ENCODE measurements at regions not wholly inside any gene's neighbourhood (a gene's known extent, or its start where the extent isn't known, plus 50 kb on each side); places are given as distances from the start of the nearest gene placed in this dataset.
"Not testable (repeated sequence)": the region's sequence is repeated elsewhere in the genome, so short reads cannot be mapped to it uniquely, and the experiment has no call there.

DNA sequence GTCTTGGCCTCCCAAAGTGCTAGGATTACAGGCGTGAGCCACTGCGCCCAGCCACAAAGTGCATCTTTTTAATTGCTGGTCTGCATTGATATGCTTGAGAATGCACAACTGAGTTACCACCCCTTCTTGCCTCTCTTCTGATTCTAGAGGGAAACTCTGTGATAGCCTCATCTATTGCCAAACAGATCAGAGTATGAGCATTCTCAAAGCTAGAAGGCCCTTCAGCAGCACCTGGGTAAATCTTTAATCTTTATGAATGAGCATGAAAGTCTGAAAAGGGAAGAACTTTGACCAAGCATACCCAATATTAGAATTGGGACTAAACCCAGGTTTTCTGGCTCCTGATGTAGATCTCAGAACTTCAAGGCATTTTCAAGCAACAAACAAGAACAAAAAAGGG is 298.3 kb upstream of the TNC start:
- H2AFZ ChIP-seq (ENCODE audit: low read length) = no peak overlapping the region
- no peak overlapping the region for H3K27ac ChIP-seq (ENCODE audit: extremely low read length, insufficient read depth, low read length)
- 42% methylated on average over 2 of the region's 2 CpGs for WGBS (ENCODE audit: low lambda C conversion rate)
- BruUV-seq (replicated peaks) = no TSS peak
- POLR2A ChIA-PET = no interaction called here
- peaks cover 7% of the 10 kb centered on the region for H3K9me3 ChIP-seq (ENCODE audit: low read length)
- no peaks in the 10 kb centered on the region for H4K20me1 ChIP-seq (ENCODE audit: insufficient read depth, low read length)
- no peak for TF ChIP-seq ZNF253 (CRISPR knock-in tag; IDR thresholded peaks at IDR 0.05; ENCODE audit: borderline replicate concordance)
- TF ChIP-seq NFATC3 (CRISPR knock-in tag; IDR thresholded peaks at IDR 0.05) = no peak
- no peak for TF ChIP-seq SOX13 (IDR thresholded peaks at IDR 0.05)
- no peak for TF ChIP-seq SOX13 (CRISPR knock-in tag; conservative IDR thresholded peaks at IDR 0.05 in 1 of 2, IDR thresholded peaks at IDR 0.05 in 1 of 2)
- TF ChIP-seq KDM1A (CRISPR knock-in tag; IDR thresholded peaks at IDR 0.05) = no peak
- TF ChIP-seq, protein P1, sequence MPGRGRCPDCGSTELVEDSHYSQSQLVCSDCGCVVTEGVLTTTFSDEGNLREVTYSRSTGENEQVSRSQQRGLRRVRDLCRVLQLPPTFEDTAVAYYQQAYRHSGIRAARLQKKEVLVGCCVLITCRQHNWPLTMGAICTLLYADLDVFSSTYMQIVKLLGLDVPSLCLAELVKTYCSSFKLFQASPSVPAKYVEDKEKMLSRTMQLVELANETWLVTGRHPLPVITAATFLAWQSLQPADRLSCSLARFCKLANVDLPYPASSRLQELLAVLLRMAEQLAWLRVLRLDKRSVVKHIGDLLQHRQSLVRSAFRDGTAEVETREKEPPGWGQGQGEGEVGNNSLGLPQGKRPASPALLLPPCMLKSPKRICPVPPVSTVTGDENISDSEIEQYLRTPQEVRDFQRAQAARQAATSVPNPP (CRISPR knock-in tag; IDR thresholded peaks at IDR 0.05) = no peak
- TF ChIP-seq, protein P2, sequence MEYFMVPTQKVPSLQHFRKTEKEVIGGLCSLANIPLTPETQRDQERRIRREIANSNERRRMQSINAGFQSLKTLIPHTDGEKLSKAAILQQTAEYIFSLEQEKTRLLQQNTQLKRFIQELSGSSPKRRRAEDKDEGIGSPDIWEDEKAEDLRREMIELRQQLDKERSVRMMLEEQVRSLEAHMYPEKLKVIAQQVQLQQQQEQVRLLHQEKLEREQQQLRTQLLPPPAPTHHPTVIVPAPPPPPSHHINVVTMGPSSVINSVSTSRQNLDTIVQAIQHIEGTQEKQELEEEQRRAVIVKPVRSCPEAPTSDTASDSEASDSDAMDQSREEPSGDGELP (IDR thresholded peaks at IDR 0.05; ENCODE audit: borderline replicate concordance, low read depth) = no peak
- no peak for TF ChIP-seq EEA1 (CRISPR knock-in tag; IDR thresholded peaks at IDR 0.05; ENCODE audit: borderline replicate concordance)
- TF ChIP-seq ARNTL (CRISPR knock-in tag; IDR thresholded peaks at IDR 0.05) = no peak
- no peak for TF ChIP-seq MTA3 (CRISPR knock-in tag; IDR thresholded peaks at IDR 0.05)
- no peak for TF ChIP-seq CCDC6 (CRISPR knock-in tag; IDR thresholded peaks at IDR 0.05)
- no peak for TF ChIP-seq SMC3 (IDR thresholded peaks at IDR 0.05; ENCODE audit: low read length)
- no peak for ATAC-seq
- no peak overlapping the region for H3K4me2 ChIP-seq (ENCODE audit: low read depth, low read length)
- H3K9ac ChIP-seq (ENCODE audit: insufficient read depth, low read depth, low read length) = no peak overlapping the region
- no peaks in the 10 kb centered on the region for H3K4me1 ChIP-seq (ENCODE audit: insufficient read depth, low read length)
- FAIRE-seq = no peak
- DNase-seq (ENCODE audit: low spot score) = no peak
- no peak overlapping the region for H3K4me3 ChIP-seq (replicated peaks in 1 of 3; ENCODE audit: insufficient read depth in 1 of 3, low read depth in 2 of 3, low read length in 3 of 3)
- no peaks in the 10 kb centered on the region for H3K36me3 ChIP-seq (replicated peaks in 1 of 2; ENCODE audit: control insufficient read depth in 1 of 2, insufficient read depth in 2 of 2, low read length in 2 of 2)
- H3K79me2 ChIP-seq (ENCODE audit: insufficient read depth, low read length) = no peaks in the 10 kb centered on the region
- CTCF ChIA-PET (ENCODE audit: low intra/inter-chr PET ratio, low total read pairs) = no interaction called here
- intact Hi-C loops (cut with micrococcal nuclease; ENCODE audit: unreplicated experiment) (no loop called here), in situ Hi-C loops (cut with HindIII; ENCODE audit: extremely low pct_ligation_motif_present, low pct_unique_long_range_greater_than_20kb) (no loop called here)
- H3K27me3 ChIP-seq (ENCODE audit: control insufficient read depth in 1 of 2, insufficient read depth in 2 of 2, low read length in 2 of 2) = no peaks in the 10 kb centered on the region

DNA sequence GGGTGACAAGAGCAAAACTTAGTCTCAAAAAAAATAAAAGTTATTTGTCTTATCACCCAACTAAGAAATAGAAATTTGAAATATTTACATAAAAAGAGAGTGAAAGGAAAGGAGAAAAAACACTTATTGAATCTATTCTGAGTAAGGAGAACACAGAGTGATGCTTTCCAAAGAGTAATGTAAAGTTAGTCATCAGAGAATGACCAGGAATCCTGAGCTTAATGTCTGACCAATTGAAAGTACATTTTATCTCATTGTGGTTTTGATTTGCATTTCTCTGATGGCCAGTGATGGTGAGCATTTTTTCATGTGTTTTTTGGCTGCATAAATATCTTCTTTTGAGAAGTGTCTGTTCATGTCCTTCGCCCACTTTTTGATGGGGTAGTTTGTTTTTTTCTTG is 300.2 kb upstream of the TNC start:
- H3K4me2 ChIP-seq (ENCODE audit: low read depth, low read length); intact Hi-C loops (cut with micrococcal nuclease; ENCODE audit: unreplicated experiment); H3K27me3 ChIP-seq (ENCODE audit: control insufficient read depth in 1 of 2, insufficient read depth in 2 of 2, low read length in 2 of 2): not testable (repeated sequence)

More for the DNA sequence above, 300.2 kb upstream of the TNC start:
- H3K9ac ChIP-seq (ENCODE audit: insufficient read depth, low read depth, low read length); DNase-seq (ENCODE audit: low spot score); in situ Hi-C loops (cut with HindIII; ENCODE audit: extremely low pct_ligation_motif_present, low pct_unique_long_range_greater_than_20kb); ATAC-seq; FAIRE-seq; H3K4me3 ChIP-seq (replicated peaks in 1 of 3; ENCODE audit: insufficient read depth in 1 of 3, low read depth in 2 of 3, low read length in 3 of 3); H3K79me2 ChIP-seq (ENCODE audit: insufficient read depth, low read length); H3K4me1 ChIP-seq (ENCODE audit: insufficient read depth, low read length); H4K20me1 ChIP-seq (ENCODE audit: insufficient read depth, low read length); CTCF ChIA-PET (ENCODE audit: low intra/inter-chr PET ratio, low total read pairs); H3K36me3 ChIP-seq (replicated peaks in 1 of 2; ENCODE audit: control insufficient read depth in 1 of 2, insufficient read depth in 2 of 2, low read length in 2 of 2); H2AFZ ChIP-seq (ENCODE audit: low read length); BruUV-seq (replicated peaks); H3K27ac ChIP-seq (ENCODE audit: extremely low read length, insufficient read depth, low read length); POLR2A ChIA-PET: not testable (repeated sequence)
- H3K9me3 ChIP-seq (ENCODE audit: low read length) = peaks cover 18% of the 10 kb centered on the region
- 5% methylated on average over 1 of the region's 1 CpG for WGBS (ENCODE audit: low lambda C conversion rate)
